GM06990 (cell line): ENCODE measurements at regions not wholly inside any gene's neighbourhood (a gene's known extent, or its start where the extent isn't known, plus 50 kb on each side); places are given as distances from the start of the nearest gene placed in this dataset.

Experiments
- DNase-seq: peaks from one replicate; pipeline ENCODE4 v3.0.0-alpha.2; 2011; ENCODE audit not compliant: insufficient read length; ENCODE audit errors: extremely low read depth
- H3K27me3 ChIP-seq: replicated peaks from 2 replicates; pipeline ENCODE4 v1.6.0; 2011; ENCODE audit warnings: low read length; ENCODE audit not compliant: control insufficient read depth, insufficient read depth
- H3K36me3 ChIP-seq: 2 replicates; pipeline ENCODE4 v1.5.1; 2011; ENCODE audit warnings: low read length; ENCODE audit not compliant: control insufficient read depth, insufficient read depth
- H3K4me3 ChIP-seq: replicated peaks from 2 replicates; pipeline ENCODE4 v1.5.1; 2011; ENCODE audit warnings: low read depth, mild to moderate bottlenecking, control low read depth, low read length
- CTCF ChIP-seq: IDR thresholded peaks from 2 replicates; pipeline ENCODE4 v1.5.1; 2011; ENCODE audit warnings: low read length, control low read depth, mild to moderate bottlenecking, inconsistent platforms; ENCODE audit not compliant: insufficient read depth, poor library complexity, severe bottlenecking

- TF ChIP-seq CTCF = peak; percentile 47
- DNase-seq = no peak
- no peak overlapping the region for H3K4me3 ChIP-seq
- no peaks in the 10 kb centered on the region for H3K27me3 ChIP-seq
- H3K36me3 ChIP-seq = no peaks in the 10 kb centered on the region
These were observed 1389.8 kb upstream of the TMEFF2 start for GRCh38 chr2:193584522-193584938.

- TF ChIP-seq CTCF = no peak
- no peak overlapping the region for H3K4me3 ChIP-seq
- no peaks in the 10 kb centered on the region for H3K27me3 ChIP-seq
- H3K36me3 ChIP-seq = no peaks in the 10 kb centered on the region
- no peak for DNase-seq
These were observed 1389.1 kb upstream of the TMEFF2 start for GRCh38 chr2:193583638-193584400.

- no peak for TF ChIP-seq CTCF
- no peak overlapping the region for H3K4me3 ChIP-seq
- no peaks in the 10 kb centered on the region for H3K27me3 ChIP-seq
- no peaks in the 10 kb centered on the region for H3K36me3 ChIP-seq
- DNase-seq = no peak
These were observed 1387.1 kb upstream of the TMEFF2 start for GRCh38 chr2:193581807-193582206.

- TF ChIP-seq CTCF = no peak
- Histone ChIP-seq H3K4me3 (no peak overlapping the region), H3K36me3 (no peaks in the 10 kb centered on the region), H3K27me3 (no peaks in the 10 kb centered on the region)
- DNase-seq = no peak
These were observed 1385.6 kb upstream of the TMEFF2 start for GRCh38 chr2:193580176-193580950.

GRCh38 chr2:193566886-193567285 is 1372.2 kb upstream of the TMEFF2 start:
- Histone ChIP-seq H3K4me3 (no peak overlapping the region), H3K36me3 (no peaks in the 10 kb centered on the region), H3K27me3 (no peaks in the 10 kb centered on the region)
- TF ChIP-seq CTCF = no peak
- no peak for DNase-seq
